GM12891 (cell line): ENCODE measurements at regions not wholly inside any gene's neighbourhood (a gene's known extent, or its start where the extent isn't known, plus 50 kb on each side); places are given as distances from the start of the nearest gene placed in this dataset.

Experiments
- POLR2A ChIP-seq: IDR thresholded peaks from 2 replicates; pipeline ENCODE4 v1.6.1; 2011; ENCODE audit warnings: low read depth, low read length, control low read depth
- POLR2AphosphoS5 ChIP-seq: IDR thresholded peaks from 2 replicates; pipeline ENCODE4 v1.6.1; 2011; ENCODE audit warnings: low read depth, low read length, control low read depth
- TAF1 ChIP-seq: IDR thresholded peaks from 2 replicates; pipeline ENCODE4 v1.6.1; 2011; ENCODE audit warnings: low read depth, low read length, control low read depth

- no peak for TF ChIP-seq POLR2A
- TF ChIP-seq POLR2AphosphoS5: no peak
- no peak for TF ChIP-seq TAF1
Observed at GRCh38 chr13:66139250-66139649, 1090.9 kb downstream of the PCDH9 start.
